ENCODE measurements at regions not wholly inside any gene's neighbourhood (a gene's known extent, or its start where the extent isn't known, plus 50 kb on each side); places are given as distances from the start of the nearest gene placed in this dataset.

- in situ Hi-C loops (cut with HindIII; ENCODE audit: low pct_unique_long_range_greater_than_20kb, low sequenced_read_pairs) (no loop called here), intact Hi-C loops (cut with micrococcal nuclease; ENCODE audit: unreplicated experiment) (no loop called here)
- DNase-seq (ENCODE audit: low read depth, low spot score) (no peak), ATAC-seq (no peak)
- Histone ChIP-seq H3K27me3 (ENCODE audit: control insufficient read depth, insufficient read depth, low read length) (no peaks in the 10 kb centered on the region), H3K4me1 (ENCODE audit: control insufficient read depth, insufficient read depth, low read length) (no peaks in the 10 kb centered on the region), H3K9me3 (ENCODE audit: control insufficient read depth, insufficient read depth, low read depth, low read length) (no peaks in the 10 kb centered on the region), H3K36me3 (ENCODE audit: control insufficient read depth, insufficient read depth, low read length) (no peaks in the 10 kb centered on the region), H3K4me3 (ENCODE audit: low read depth in 2 of 2, low read length in 2 of 2) (no peak overlapping the region), H3K27ac (ENCODE audit: low read length) (no peak overlapping the region)
- no TSS peak for BruUV-seq (replicated peaks)
- CTCF ChIA-PET, result no interaction called here
- POLR2A ChIA-PET, result no interaction called here
- TF ChIP-seq, protein P1, sequence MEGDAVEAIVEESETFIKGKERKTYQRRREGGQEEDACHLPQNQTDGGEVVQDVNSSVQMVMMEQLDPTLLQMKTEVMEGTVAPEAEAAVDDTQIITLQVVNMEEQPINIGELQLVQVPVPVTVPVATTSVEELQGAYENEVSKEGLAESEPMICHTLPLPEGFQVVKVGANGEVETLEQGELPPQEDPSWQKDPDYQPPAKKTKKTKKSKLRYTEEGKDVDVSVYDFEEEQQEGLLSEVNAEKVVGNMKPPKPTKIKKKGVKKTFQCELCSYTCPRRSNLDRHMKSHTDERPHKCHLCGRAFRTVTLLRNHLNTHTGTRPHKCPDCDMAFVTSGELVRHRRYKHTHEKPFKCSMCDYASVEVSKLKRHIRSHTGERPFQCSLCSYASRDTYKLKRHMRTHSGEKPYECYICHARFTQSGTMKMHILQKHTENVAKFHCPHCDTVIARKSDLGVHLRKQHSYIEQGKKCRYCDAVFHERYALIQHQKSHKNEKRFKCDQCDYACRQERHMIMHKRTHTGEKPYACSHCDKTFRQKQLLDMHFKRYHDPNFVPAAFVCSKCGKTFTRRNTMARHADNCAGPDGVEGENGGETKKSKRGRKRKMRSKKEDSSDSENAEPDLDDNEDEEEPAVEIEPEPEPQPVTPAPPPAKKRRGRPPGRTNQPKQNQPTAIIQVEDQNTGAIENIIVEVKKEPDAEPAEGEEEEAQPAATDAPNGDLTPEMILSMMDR (IDR thresholded peaks at IDR 0.05), result no peak
- TF ChIP-seq TCF7L2 (IDR thresholded peaks at IDR 0.05; ENCODE audit: low read depth, low read length) (no peak), SIN3A (IDR thresholded peaks at IDR 0.05; ENCODE audit: borderline replicate concordance, insufficient read depth, low read depth, low read length) (no peak), REST (IDR thresholded peaks at IDR 0.05; ENCODE audit: insufficient read depth in 1 of 2, low read depth in 2 of 2, low read length in 1 of 2) (no peak), POLR2AphosphoS5 (IDR thresholded peaks at IDR 0.05; ENCODE audit: low read depth, low read length) (no peak)
Measured at GRCh38 chr22:48278620-48279460, 1516.4 kb downstream of the TBC1D22A start.

DNA sequence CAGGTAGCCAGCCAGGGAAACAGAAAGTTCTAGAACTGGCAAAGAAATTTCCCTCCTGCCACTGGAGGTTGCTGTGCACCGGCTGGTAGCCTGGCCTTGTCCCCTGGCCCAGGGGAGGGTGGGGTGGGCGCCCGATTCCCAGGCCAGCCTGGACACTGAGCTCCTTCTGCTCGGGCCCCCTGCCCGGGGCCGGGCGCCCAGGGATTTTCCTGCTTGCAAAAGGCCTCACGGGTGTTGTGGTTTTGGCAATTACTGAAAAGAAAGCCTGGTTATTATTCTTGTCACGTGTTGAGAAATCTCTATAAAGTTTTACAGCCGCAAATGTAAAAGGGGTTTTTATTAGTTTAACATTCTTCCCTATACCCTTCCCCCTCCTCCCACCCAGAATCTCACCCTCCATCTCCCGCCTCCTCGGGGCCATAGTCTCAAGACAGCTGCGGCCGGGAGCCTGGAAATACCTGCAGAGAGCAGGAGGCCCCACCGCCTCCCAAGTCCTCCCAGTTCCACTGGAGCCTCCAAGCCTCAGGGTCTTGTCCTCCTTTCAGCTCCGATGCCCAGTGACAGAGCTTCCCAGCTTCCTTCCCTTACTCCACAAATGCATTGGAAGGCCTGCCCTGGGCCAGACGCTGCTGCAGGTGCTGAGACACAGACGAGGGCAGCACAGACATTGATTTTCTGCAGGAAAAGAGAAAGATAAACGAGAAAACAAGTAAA is 1515.6 kb downstream of the TBC1D22A start:
- intact Hi-C loops (cut with micrococcal nuclease; ENCODE audit: unreplicated experiment), result no loop called here
- ATAC-seq (no peak), DNase-seq (ENCODE audit: low read depth, low spot score) (no peak)
- in situ Hi-C loops (cut with HindIII; ENCODE audit: low pct_unique_long_range_greater_than_20kb, low sequenced_read_pairs), result no loop called here
- no peak overlapping the region for H3K4me3 ChIP-seq (ENCODE audit: low read depth in 2 of 2, low read length in 2 of 2)
- BruUV-seq (replicated peaks), result no TSS peak
- no peaks in the 10 kb centered on the region for H3K36me3 ChIP-seq (ENCODE audit: control insufficient read depth, insufficient read depth, low read length)
- H3K27ac ChIP-seq (ENCODE audit: low read length), result no peak overlapping the region
- H3K9me3 ChIP-seq (ENCODE audit: control insufficient read depth, insufficient read depth, low read depth, low read length), result no peaks in the 10 kb centered on the region
- TF ChIP-seq, protein P1 (IDR thresholded peaks at IDR 0.05), result no peak
- TF ChIP-seq TCF7L2 (IDR thresholded peaks at IDR 0.05; ENCODE audit: low read depth, low read length), result no peak
- TF ChIP-seq POLR2AphosphoS5 (IDR thresholded peaks at IDR 0.05; ENCODE audit: low read depth, low read length), result no peak
- TF ChIP-seq SIN3A (IDR thresholded peaks at IDR 0.05; ENCODE audit: borderline replicate concordance, insufficient read depth, low read depth, low read length), result no peak
- TF ChIP-seq REST (IDR thresholded peaks at IDR 0.05; ENCODE audit: insufficient read depth in 1 of 2, low read depth in 2 of 2, low read length in 1 of 2), result no peak
- H3K27me3 ChIP-seq (ENCODE audit: control insufficient read depth, insufficient read depth, low read length), result no peaks in the 10 kb centered on the region
- no peaks in the 10 kb centered on the region for H3K4me1 ChIP-seq (ENCODE audit: control insufficient read depth, insufficient read depth, low read length)
- POLR2A ChIA-PET, result no interaction called here
- CTCF ChIA-PET, result no interaction called here

Data from Panc1 (cell line).